Stimulated activated CD4-positive, alpha-beta T cell treated with anti-CD3 and anti-CD28 coated beads, Interleukin-1b, Interleukin-23, amount 100 ng/mL, for 4 hours (primary cell): ENCODE measurements at regions not wholly inside any gene's neighbourhood (a gene's known extent, or its start where the extent isn't known, plus 50 kb on each side); places are given as distances from the start of the nearest gene placed in this dataset.
"Not testable (repeated sequence)": the region's sequence is repeated elsewhere in the genome, so short reads cannot be mapped to it uniquely, and the experiment has no call there.

Source experiments
- DNase-seq, 2 donors: peaks; one replicate each; pipeline ENCODE4 v3.0.0-alpha.2; 2020; ENCODE audit warnings: low read depth in 2 of 2

- not testable (repeated sequence) for DNase-seq
Observed at GRCh38 chr2:87315183-87315902, 293.7 kb upstream of the PLGLB1 start.

- DNase-seq = not testable (repeated sequence)
Observed at GRCh38 chr2:87317193-87317592, 295.5 kb upstream of the PLGLB1 start.

- DNase-seq = not testable (repeated sequence)
Observed at GRCh38 chr2:87318814-87319491, 297.3 kb upstream of the PLGLB1 start.

- DNase-seq = not testable (repeated sequence)
Observed at GRCh38 chr2:87319705-87320104, 298.1 kb upstream of the PLGLB1 start.

GRCh38 chr2:87321201-87321600 lies 299.6 kb upstream of the PLGLB1 start:
- not testable (repeated sequence) for DNase-seq

GRCh38 chr2:87324335-87325041 lies 302.8 kb upstream of the PLGLB1 start:
- not testable (repeated sequence) for DNase-seq

GRCh38 chr2:87325042-87325910 lies 303.6 kb upstream of the PLGLB1 start:
- not testable (repeated sequence) for DNase-seq

- DNase-seq = not testable (repeated sequence)
Observed at GRCh38 chr2:87325911-87326294, 304.3 kb upstream of the PLGLB1 start.

- DNase-seq = not testable (repeated sequence)
Observed at GRCh38 chr2:87326754-87327153, 305.1 kb upstream of the PLGLB1 start.

GRCh38 chr2:87327648-87328371 lies 306.2 kb upstream of the PLGLB1 start:
- not testable (repeated sequence) for DNase-seq

- not testable (repeated sequence) for DNase-seq
Observed at GRCh38 chr2:87329529-87329928, 307.9 kb upstream of the PLGLB1 start.

- DNase-seq = not testable (repeated sequence)
Observed at GRCh38 chr2:87330486-87330885, 308.8 kb upstream of the PLGLB1 start.

GRCh38 chr2:87331940-87332583 lies 310.4 kb upstream of the PLGLB1 start:
- not testable (repeated sequence) for DNase-seq

GRCh38 chr2:87334888-87335287 lies 313.2 kb upstream of the PLGLB1 start:
- DNase-seq = not testable (repeated sequence)

- not testable (repeated sequence) for DNase-seq
Observed at GRCh38 chr2:87338998-87339397, 317.4 kb upstream of the PLGLB1 start.

GRCh38 chr2:87341601-87342014 lies 320.0 kb upstream of the PLGLB1 start:
- DNase-seq = peak; percentile 0 to 51

- not testable (repeated sequence) for DNase-seq
Observed at GRCh38 chr2:87342175-87342574, 320.5 kb upstream of the PLGLB1 start.

- not testable (repeated sequence) for DNase-seq
Observed at GRCh38 chr2:87343347-87343746, 321.7 kb upstream of the PLGLB1 start.

- DNase-seq = not testable (repeated sequence)
Observed at GRCh38 chr2:87345283-87345682, 323.6 kb upstream of the PLGLB1 start.

GRCh38 chr2:87348556-87348955 lies 326.9 kb upstream of the PLGLB1 start:
- not testable (repeated sequence) for DNase-seq
